HG03175 (cell line): ENCODE measurements at regions not wholly inside any gene's neighbourhood (a gene's known extent, or its start where the extent isn't known, plus 50 kb on each side); places are given as distances from the start of the nearest gene placed in this dataset.
"Not testable (repeated sequence)": the region's sequence is repeated elsewhere in the genome, so short reads cannot be mapped to it uniquely, and the experiment has no call there.

Experiments used
- ATAC-seq: cut with Tn5 transposase; IDR thresholded peaks from one replicate; pipeline ENCODE4 v1.9.1; 2021; ENCODE audit warnings: mild to moderate bottlenecking, moderate library complexity; ENCODE audit not compliant: unreplicated experiment

- no peak for ATAC-seq
Observed at GRCh38 chr16:52386694-52387093, 160.2 kb downstream of the TOX3 start.

GRCh38 chr16:52384378-52384777 lies 162.6 kb downstream of the TOX3 start:
- no peak for ATAC-seq

GRCh38 chr16:52383640-52384292 lies 163.2 kb downstream of the TOX3 start:
- ATAC-seq, result no peak

GRCh38 chr16:52383119-52383518 lies 163.8 kb downstream of the TOX3 start:
- ATAC-seq, result no peak

GRCh38 chr16:52379551-52379950 lies 167.4 kb downstream of the TOX3 start:
- ATAC-seq, result no peak

GRCh38 chr16:52376676-52377280 lies 170.2 kb downstream of the TOX3 start:
- ATAC-seq, result no peak

- ATAC-seq, result no peak
Observed at GRCh38 chr16:52372313-52372712, 174.6 kb downstream of the TOX3 start.

GRCh38 chr16:52368859-52369258 lies 178.1 kb downstream of the TOX3 start:
- ATAC-seq, result no peak

GRCh38 chr16:52367821-52368220 lies 179.1 kb downstream of the TOX3 start:
- no peak for ATAC-seq

GRCh38 chr16:52366983-52367382 lies 180.0 kb downstream of the TOX3 start:
- ATAC-seq, result no peak

- no peak for ATAC-seq
Observed at GRCh38 chr16:52364500-52364899, 182.4 kb downstream of the TOX3 start.

GRCh38 chr16:52363082-52363481 lies 183.9 kb downstream of the TOX3 start:
- no peak for ATAC-seq

- no peak for ATAC-seq
Observed at GRCh38 chr16:52357711-52358110, 189.2 kb downstream of the TOX3 start.

GRCh38 chr16:52353249-52353648 lies 193.7 kb downstream of the TOX3 start:
- no peak for ATAC-seq

- ATAC-seq, result no peak
Observed at GRCh38 chr16:52351451-52351850, 195.5 kb downstream of the TOX3 start.

- no peak for ATAC-seq
Observed at GRCh38 chr16:52350031-52350642, 196.8 kb downstream of the TOX3 start.

- ATAC-seq, result no peak
Observed at GRCh38 chr16:52346709-52347108, 200.2 kb downstream of the TOX3 start.

- ATAC-seq, result not testable (repeated sequence)
Observed at GRCh38 chr16:52333673-52334072, 213.3 kb downstream of the TOX3 start.

- no peak for ATAC-seq
Observed at GRCh38 chr16:52320930-52321439, 226.0 kb downstream of the TOX3 start.

GRCh38 chr16:52318302-52319009 lies 228.5 kb downstream of the TOX3 start:
- no peak for ATAC-seq

GRCh38 chr16:52316241-52316640 lies 230.7 kb downstream of the TOX3 start:
- no peak for ATAC-seq

GRCh38 chr16:52312716-52313115 lies 234.2 kb downstream of the TOX3 start:
- ATAC-seq, result no peak
